Testis (tissue), 2 donors: ENCODE measurements at regions not wholly inside any gene's neighbourhood (a gene's known extent, or its start where the extent isn't known, plus 50 kb on each side); places are given as distances from the start of the nearest gene placed in this dataset.

ENCODE experiments used
- POLR2A ChIP-seq: fragments of 450-650 bp; IDR thresholded peaks from one replicate; pipeline ENCODE4 v1.6.1; 2017; ENCODE audit warnings: antibody characterized with exemption, mild to moderate bottlenecking, moderate library complexity
- TF ChIP-seq, protein P1 (sequence below), 3 experiments: fragments of 450-650 bp in 2 of 3; fragments of 200-600 bp in 1 of 3; sonication (generic) in 1 of 3; IDR thresholded peaks; one replicate each; pipeline ENCODE4 v1.5.1; 2016 to 2019; ENCODE audit warnings: antibody characterized with exemption in 3 of 3, mild to moderate bottlenecking in 2 of 3, moderate library complexity in 1 of 3

DNA sequence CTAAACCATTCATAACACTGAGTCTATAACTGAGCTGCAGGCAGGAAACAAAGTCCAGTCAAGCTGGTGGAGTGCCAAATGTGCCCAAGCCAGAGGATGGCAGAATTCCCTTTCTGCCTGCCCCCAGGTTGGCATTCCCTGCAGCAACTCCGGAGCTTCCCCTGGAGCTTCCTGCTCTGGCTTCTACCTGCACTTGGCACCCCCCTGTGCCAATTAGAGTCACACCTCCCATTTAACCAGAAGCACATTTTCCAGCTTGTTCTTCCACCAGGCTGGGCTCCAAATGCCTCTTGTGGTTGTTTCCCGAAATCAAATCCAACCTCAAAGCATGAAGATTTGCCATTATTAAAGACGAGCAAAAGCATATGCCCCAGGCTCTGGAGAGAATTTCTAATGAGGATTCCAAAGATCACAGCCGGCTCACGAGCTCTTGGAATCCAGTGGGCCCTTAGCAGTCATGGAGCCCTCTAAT lies 294.5 kb downstream of the RRAGC start:
- TF ChIP-seq POLR2A: no peak
- TF ChIP-seq, protein P1, sequence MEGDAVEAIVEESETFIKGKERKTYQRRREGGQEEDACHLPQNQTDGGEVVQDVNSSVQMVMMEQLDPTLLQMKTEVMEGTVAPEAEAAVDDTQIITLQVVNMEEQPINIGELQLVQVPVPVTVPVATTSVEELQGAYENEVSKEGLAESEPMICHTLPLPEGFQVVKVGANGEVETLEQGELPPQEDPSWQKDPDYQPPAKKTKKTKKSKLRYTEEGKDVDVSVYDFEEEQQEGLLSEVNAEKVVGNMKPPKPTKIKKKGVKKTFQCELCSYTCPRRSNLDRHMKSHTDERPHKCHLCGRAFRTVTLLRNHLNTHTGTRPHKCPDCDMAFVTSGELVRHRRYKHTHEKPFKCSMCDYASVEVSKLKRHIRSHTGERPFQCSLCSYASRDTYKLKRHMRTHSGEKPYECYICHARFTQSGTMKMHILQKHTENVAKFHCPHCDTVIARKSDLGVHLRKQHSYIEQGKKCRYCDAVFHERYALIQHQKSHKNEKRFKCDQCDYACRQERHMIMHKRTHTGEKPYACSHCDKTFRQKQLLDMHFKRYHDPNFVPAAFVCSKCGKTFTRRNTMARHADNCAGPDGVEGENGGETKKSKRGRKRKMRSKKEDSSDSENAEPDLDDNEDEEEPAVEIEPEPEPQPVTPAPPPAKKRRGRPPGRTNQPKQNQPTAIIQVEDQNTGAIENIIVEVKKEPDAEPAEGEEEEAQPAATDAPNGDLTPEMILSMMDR (IDR thresholded peaks at IDR 0.05): no peak
